Sigmoid colon (tissue), 4 donors: ENCODE measurements at regions not wholly inside any gene's neighbourhood (a gene's known extent, or its start where the extent isn't known, plus 50 kb on each side); places are given as distances from the start of the nearest gene placed in this dataset.

Source experiments
- CTCF ChIP-seq, 4 experiments: fragments of 450-650 bp in 3 of 4; fragments of 200-600 bp in 1 of 4; IDR thresholded peaks; one replicate each; pipeline ENCODE4 v1.5.1; 2016 to 2019; ENCODE audit warnings: antibody characterized with exemption in 4 of 4, mild to moderate bottlenecking in 3 of 4, moderate library complexity in 2 of 4
- POLR2A ChIP-seq, 2 donors: fragments of 450-650 bp; IDR thresholded peaks; one replicate each; pipeline ENCODE4 v1.6.1; 2016; ENCODE audit warnings: antibody characterized with exemption in 2 of 2, mild to moderate bottlenecking in 2 of 2, moderate library complexity in 2 of 2
- POLR2AphosphoS5 ChIP-seq, 4 donors: sonication (generic); formaldehyde crosslinking; IDR thresholded peaks; one replicate each; pipeline ENCODE4 v1.6.1; 2017; ENCODE audit warnings: antibody characterized with exemption in 4 of 4

- TF ChIP-seq POLR2A (IDR thresholded peaks at IDR 0.05) (no peak), CTCF (IDR thresholded peaks at IDR 0.05) (no peak), POLR2AphosphoS5 (IDR thresholded peaks at IDR 0.05) (no peak)
Measured at GRCh38 chr20:61042506-61043385, 209.3 kb upstream of the CDH4 start.
